ENCODE measurements at regions not wholly inside any gene's neighbourhood (a gene's known extent, or its start where the extent isn't known, plus 50 kb on each side); places are given as distances from the start of the nearest gene placed in this dataset.

DNA sequence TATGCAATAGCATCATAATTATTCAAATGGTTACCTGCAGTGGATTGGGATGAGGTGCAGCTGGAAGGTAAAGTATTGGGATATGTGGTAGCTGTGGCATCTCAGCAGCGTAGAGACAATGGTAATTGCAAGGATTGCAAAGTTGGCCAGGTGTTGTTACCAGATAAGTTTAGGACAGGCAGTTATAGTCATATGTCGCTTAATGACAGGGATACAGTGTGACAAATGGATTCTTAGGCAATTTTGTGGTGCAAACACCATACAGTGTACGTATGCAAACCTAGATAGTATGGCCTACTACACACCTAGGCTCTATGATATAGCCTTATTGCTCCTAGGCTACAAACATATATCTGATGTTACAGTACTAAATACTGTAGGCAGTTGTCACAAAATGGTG is 163.5 kb upstream of the LYZL2 start:
- no peak for DNase-seq (ENCODE audit: low read depth, low spot score)

DNA sequence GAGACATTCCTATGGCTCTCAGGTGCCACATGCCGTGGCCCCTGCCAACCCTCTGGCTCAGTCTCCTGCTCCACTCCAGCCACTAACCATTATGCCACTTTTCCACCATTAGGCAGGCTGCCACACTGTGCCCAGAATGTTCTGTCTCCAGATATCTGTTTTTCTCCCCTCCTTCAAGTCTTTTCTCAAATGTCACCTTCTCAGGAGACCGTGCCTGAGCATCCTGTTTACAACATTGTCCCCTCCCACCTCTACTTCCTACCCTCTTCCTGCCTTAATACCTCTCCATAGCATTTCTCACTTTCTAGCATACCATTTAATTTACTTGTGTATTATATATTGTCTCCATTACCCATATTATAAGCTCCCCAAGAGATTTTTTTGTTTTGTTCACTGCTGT is 162.5 kb upstream of the LYZL2 start:
- DNase-seq (ENCODE audit: low read depth, low spot score) = no peak

- DNase-seq (ENCODE audit: low read depth, low spot score) = no peak
Observed at GRCh38 chr10:30791197-30791611, 161.7 kb upstream of the LYZL2 start.

GRCh38 chr10:30789806-30790205 is 160.3 kb upstream of the LYZL2 start:
- DNase-seq (ENCODE audit: low read depth, low spot score) = no peak

- peak; percentile 36 for DNase-seq (ENCODE audit: low read depth, low spot score)
Observed at GRCh38 chr10:30788307-30788706, 158.8 kb upstream of the LYZL2 start.

GRCh38 chr10:30786906-30787305 is 157.4 kb upstream of the LYZL2 start:
- DNase-seq (ENCODE audit: low read depth, low spot score) = no peak

DNA sequence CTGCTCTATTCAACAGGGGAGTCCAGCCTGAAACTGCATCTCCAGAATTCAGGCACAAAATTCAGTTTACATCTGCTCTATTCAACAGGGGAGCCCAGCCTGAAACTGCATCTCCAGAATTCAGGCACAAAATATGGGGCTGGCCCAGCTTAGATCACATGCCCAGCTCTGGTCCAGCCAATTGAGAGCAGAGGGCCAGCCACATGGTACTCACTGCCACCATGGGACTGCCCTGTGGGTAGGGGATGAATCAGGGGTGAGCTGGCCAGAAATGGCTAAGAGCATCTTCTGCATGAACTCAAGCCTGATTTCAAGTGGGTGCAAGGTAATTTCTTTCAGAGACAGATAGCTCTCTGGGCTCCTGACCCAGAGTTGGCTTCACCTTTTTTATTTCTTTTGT is 156.6 kb upstream of the LYZL2 start:
- peak; percentile 23 for DNase-seq (ENCODE audit: low read depth, low spot score)

GRCh38 chr10:30784897-30785605 is 155.5 kb upstream of the LYZL2 start:
- peak; percentile 88 for DNase-seq (ENCODE audit: low read depth, low spot score)

DNA sequence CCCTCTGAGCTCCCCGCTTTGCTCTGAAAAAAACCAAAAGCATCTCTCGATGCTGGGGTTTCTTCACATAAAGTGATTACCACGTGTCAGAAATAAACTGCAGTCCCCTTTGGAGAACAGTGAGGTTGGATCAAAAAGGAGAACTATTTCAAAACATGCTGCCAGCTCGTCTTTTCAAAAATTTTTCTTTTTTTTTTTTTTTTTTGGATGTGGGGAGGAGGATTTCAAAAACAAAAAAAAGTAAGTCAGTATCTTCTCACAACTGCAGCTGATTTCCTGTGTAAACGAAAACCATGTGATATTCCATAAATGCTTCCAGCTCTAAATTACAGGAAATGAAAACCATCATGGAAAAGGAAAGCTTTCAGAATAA is 155.0 kb upstream of the LYZL2 start:
- no peak for DNase-seq (ENCODE audit: low read depth, low spot score)

DNA sequence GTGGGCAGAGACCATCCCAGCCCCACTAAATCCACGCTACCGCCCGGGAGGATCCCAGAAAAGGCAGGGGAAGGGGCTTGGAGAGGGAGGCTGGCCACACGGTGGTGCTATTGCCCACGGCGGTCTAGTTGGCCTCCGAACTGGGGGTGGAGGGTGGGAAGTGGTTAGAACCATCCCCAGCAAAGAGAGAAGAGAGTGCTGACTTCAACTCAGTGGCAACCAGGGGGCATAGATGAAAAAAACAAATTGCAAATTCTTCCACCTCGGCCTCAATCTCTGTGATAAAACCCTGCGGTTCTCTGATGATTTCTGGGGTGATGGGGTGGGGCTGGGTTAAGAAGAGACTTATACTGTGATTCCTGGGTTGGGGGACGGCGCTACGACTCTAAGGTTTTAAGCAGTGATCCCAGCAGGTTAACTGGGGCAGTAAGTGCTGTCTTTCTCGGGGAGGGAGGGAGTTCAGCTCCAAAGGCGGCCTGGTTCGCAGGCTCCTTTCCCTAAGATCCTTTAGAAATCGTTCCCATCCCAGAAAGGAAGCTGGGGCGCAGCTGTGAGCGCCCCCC is 154.5 kb upstream of the LYZL2 start:
- peak; percentile 95 for DNase-seq (ENCODE audit: low read depth, low spot score)

- peak; percentile 23 for DNase-seq (ENCODE audit: low read depth, low spot score)
Observed at GRCh38 chr10:30782537-30783461, 153.2 kb upstream of the LYZL2 start.

DNA sequence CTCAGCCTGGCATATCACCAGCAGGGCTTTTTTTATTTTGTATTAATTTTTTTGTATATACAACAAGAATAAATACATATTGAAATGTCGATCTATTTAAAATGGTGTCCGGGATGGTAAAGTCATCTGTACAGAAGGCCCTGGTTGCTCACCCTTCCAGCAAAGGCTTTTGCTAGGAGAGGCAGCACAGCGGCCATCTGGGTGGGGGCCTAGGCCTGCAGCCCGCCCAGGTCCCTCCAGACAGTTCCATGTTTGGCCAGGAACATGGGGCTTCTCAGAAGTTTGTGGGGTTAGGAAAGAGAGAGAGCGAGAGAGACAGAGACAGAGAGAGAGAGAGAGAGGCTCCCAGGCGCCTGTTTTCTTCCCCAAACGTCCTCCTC is 152.6 kb upstream of the LYZL2 start:
- DNase-seq (ENCODE audit: low read depth, low spot score) = no peak

DNA sequence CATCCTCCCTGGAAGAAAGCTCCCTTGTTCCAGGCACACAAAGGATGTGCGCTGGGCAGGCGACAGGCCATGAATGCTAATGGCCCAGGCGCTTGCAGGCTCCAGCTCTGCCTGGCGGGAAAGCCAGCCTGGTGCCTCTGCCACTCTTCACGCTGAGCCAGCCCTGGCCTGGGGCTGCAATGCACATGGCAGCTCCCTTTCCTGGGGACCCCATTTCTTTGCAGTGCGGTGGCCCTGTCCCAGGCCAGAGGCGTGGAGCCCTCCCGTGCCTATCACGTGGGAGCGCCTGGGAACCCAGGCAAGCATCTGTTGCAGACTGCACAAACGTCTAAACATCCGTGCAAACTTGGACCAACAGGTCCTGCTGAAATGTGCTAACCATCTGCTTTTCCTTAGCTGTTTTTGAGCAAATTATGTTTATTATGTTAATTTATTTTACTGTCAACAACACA is 152.1 kb upstream of the LYZL2 start:
- peak; percentile 49 for DNase-seq (ENCODE audit: low read depth, low spot score)

- DNase-seq (ENCODE audit: low read depth, low spot score) = no peak
Observed at GRCh38 chr10:30778769-30779168, 149.2 kb upstream of the LYZL2 start.

GRCh38 chr10:30775779-30776591 is 146.4 kb upstream of the LYZL2 start:
- DNase-seq (ENCODE audit: low read depth, low spot score) = peak; percentile 69

- DNase-seq (ENCODE audit: low read depth, low spot score) = no peak
Observed at GRCh38 chr10:30774261-30774660, 144.7 kb upstream of the LYZL2 start.

- no peak for DNase-seq (ENCODE audit: low read depth, low spot score)
Observed at GRCh38 chr10:30773501-30773900, 143.9 kb upstream of the LYZL2 start.

DNA sequence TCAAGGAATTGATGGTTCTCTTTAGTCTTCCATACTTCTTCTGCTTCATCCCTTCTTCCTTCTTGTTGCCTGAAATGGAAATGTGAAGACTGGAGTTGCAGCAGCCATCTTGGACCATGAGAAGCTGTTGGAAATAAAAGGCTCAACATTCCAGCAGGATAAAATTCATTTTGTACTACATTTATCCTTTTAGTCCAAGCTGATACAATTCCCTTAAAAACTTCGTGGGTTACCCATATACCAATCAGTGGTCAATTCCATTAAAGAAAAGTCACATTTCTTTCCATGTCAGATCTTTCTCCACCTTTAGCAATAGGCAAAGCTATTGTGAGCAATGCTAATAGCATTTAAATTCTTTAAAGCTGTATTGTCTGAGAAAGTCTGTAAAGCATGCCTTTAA is 141.3 kb upstream of the LYZL2 start:
- DNase-seq (ENCODE audit: low read depth, low spot score) = no peak

- no peak for DNase-seq (ENCODE audit: low read depth, low spot score)
Observed at GRCh38 chr10:30770229-30770628, 140.7 kb upstream of the LYZL2 start.

- DNase-seq (ENCODE audit: low read depth, low spot score) = no peak
Observed at GRCh38 chr10:30769361-30769760, 139.8 kb upstream of the LYZL2 start.

DNA sequence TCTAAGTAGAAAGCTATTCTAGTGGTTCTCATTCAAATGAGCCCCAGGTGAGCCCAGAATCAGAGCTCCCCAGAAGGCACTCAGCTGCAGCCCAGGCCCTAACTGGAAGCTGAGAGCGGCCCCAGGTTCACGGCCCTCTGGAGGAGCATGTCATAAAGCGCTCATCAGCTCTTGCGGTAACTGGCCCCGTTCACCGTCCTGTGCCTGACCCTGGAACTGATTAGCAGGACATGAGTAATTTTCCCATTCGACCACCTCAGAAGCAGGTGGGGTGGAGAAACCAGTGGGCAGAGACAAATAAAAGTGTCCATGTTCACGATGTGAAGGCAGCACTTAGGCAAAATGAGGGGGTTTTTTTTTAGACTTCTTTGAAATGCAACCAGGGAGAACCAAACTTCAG is 136.1 kb upstream of the LYZL2 start:
- DNase-seq (ENCODE audit: low read depth, low spot score) = no peak
